ENCODE measurements at regions not wholly inside any gene's neighbourhood (a gene's known extent, or its start where the extent isn't known, plus 50 kb on each side); places are given as distances from the start of the nearest gene placed in this dataset.

DNA sequence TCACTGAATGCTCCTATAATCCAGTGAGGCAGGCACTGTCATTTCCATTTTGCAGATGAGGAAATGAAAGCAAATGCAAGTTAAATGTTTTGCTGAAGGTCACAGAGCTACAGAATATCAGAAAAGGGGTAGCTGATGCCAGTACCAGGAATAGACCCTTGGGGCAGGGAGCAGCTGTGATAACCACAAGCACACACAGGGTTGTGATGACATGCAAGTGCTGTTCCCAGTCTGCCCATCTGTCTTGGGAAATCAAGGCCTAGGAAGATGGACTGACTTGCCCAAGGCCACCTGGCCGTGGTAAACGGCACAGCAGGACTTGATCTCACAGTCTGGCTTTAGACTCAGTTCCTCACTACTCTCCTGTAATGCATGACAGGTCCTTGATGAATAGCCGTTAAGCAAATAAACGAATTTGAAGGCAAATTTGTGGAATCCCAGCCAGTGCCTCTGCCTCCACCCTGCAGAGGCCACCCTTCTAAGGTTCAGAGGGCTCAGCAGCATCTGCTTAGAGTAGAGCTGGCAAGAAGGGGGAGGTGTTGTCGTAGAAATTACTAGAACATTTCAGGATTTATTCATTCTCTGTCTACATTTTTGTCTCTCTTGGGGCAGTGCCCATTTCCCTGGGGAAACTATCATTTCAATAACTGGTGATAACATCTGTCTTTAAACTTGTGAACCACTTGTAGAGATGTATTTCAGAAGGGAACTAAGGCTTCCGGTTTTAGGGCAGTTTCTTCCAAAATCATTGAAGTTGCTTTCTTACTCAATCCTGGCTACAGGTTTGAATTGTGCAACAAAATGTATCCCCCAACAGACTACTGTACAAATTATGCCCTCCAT is 53.2 kb upstream of the MRPS6 start:
- TF ChIP-seq, protein P1, sequence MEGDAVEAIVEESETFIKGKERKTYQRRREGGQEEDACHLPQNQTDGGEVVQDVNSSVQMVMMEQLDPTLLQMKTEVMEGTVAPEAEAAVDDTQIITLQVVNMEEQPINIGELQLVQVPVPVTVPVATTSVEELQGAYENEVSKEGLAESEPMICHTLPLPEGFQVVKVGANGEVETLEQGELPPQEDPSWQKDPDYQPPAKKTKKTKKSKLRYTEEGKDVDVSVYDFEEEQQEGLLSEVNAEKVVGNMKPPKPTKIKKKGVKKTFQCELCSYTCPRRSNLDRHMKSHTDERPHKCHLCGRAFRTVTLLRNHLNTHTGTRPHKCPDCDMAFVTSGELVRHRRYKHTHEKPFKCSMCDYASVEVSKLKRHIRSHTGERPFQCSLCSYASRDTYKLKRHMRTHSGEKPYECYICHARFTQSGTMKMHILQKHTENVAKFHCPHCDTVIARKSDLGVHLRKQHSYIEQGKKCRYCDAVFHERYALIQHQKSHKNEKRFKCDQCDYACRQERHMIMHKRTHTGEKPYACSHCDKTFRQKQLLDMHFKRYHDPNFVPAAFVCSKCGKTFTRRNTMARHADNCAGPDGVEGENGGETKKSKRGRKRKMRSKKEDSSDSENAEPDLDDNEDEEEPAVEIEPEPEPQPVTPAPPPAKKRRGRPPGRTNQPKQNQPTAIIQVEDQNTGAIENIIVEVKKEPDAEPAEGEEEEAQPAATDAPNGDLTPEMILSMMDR (IDR thresholded peaks at IDR 0.05; ENCODE audit: poor library complexity), result no peak
- TF ChIP-seq EZH2phosphoT487 (IDR thresholded peaks at IDR 0.05; ENCODE audit: low read depth, severe bottlenecking, unreplicated experiment) (no peak), EZH2 (IDR thresholded peaks at IDR 0.05; ENCODE audit: borderline replicate concordance) (no peak)
